MM.1S (cell line): ENCODE measurements at regions not wholly inside any gene's neighbourhood (a gene's known extent, or its start where the extent isn't known, plus 50 kb on each side); places are given as distances from the start of the nearest gene placed in this dataset.

Source experiments
- CTCF ChIP-seq: fragments of 300-600 bp; sonication (generic); IDR thresholded peaks from 2 replicates; pipeline ENCODE4 v1.5.1; 2016; ENCODE audit warnings: antibody characterized with exemption, low read length, mixed read lengths
- EZH2 ChIP-seq: fragments of 300-600 bp; sonication (generic); optimal IDR thresholded peaks from 2 replicates; pipeline ENCODE3; 2017; ENCODE audit warnings: low read depth, mild to moderate bottlenecking, antibody characterized with exemption, low read length, mixed read lengths
- EZH2phosphoT487 ChIP-seq: fragments of 300-600 bp; sonication (generic); IDR thresholded peaks from 2 replicates; pipeline ENCODE4 v1.6.1; 2018; ENCODE audit warnings: antibody characterized with exemption, low read length

- TF ChIP-seq CTCF, result no peak
- TF ChIP-seq EZH2phosphoT487, result no peak
- TF ChIP-seq EZH2, result no peak
These were observed 433.1 kb downstream of the ZIC3 start for GRCh38 chrX:137999071-137999470.
